ENCODE measurements at regions not wholly inside any gene's neighbourhood (a gene's known extent, or its start where the extent isn't known, plus 50 kb on each side); places are given as distances from the start of the nearest gene placed in this dataset.

- TF ChIP-seq EZH2 (IDR thresholded peaks at IDR 0.05; ENCODE audit: borderline replicate concordance, low read depth, low read length, severe bottlenecking) (no peak), CTCF (IDR thresholded peaks at IDR 0.05; ENCODE audit: borderline replicate concordance, extremely low read depth, low read length, poor library complexity, severe bottlenecking) (no peak)
These were observed 205.4 kb upstream of the BMP2 start for GRCh38 chr20:6562111-6562510.

All from DND-41 (cell line).